ENCODE measurements at regions not wholly inside any gene's neighbourhood (a gene's known extent, or its start where the extent isn't known, plus 50 kb on each side); places are given as distances from the start of the nearest gene placed in this dataset.
A peak's percentile ranks its signal among the peaks of the same experiment; 100 is the strongest.
"Not testable (repeated sequence)": the region's sequence is repeated elsewhere in the genome, so short reads cannot be mapped to it uniquely, and the experiment has no call there.

DNA sequence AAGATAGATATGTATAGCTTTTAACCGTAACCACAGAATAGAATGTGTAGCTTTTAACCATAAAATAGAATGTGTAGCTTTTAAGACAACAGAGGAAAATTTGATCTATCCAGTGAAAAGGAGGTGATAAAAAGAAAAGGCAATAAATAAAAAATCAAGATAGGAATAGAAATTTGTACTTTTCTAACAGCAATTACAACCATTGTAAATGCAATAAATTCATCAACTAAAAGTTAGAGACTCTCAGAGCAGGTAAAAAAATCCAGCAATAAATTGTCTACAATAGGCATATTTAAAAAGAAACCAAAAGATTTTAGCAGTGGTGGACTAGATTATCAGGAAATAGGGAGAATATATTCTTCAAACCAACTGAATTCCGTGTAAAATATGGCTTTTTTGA is 63.8 kb upstream of the ABHD2 start:
- DNase-seq (ENCODE audit: low read depth) (no peak), FAIRE-seq (no peak)
- TF ChIP-seq, protein P1, sequence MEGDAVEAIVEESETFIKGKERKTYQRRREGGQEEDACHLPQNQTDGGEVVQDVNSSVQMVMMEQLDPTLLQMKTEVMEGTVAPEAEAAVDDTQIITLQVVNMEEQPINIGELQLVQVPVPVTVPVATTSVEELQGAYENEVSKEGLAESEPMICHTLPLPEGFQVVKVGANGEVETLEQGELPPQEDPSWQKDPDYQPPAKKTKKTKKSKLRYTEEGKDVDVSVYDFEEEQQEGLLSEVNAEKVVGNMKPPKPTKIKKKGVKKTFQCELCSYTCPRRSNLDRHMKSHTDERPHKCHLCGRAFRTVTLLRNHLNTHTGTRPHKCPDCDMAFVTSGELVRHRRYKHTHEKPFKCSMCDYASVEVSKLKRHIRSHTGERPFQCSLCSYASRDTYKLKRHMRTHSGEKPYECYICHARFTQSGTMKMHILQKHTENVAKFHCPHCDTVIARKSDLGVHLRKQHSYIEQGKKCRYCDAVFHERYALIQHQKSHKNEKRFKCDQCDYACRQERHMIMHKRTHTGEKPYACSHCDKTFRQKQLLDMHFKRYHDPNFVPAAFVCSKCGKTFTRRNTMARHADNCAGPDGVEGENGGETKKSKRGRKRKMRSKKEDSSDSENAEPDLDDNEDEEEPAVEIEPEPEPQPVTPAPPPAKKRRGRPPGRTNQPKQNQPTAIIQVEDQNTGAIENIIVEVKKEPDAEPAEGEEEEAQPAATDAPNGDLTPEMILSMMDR (IDR thresholded peaks at IDR 0.05; ENCODE audit: insufficient read depth, low read length, severe bottlenecking): no peak
- Histone ChIP-seq H3K27me3 (ENCODE audit: control insufficient read depth, insufficient read depth, low read length) (no peaks in the 10 kb centered on the region), H3K36me3 (ENCODE audit: control insufficient read depth, insufficient read depth, low read length) (no peaks in the 10 kb centered on the region), H3K4me3 (ENCODE audit: low read depth, low read length) (no peak overlapping the region)

DNA sequence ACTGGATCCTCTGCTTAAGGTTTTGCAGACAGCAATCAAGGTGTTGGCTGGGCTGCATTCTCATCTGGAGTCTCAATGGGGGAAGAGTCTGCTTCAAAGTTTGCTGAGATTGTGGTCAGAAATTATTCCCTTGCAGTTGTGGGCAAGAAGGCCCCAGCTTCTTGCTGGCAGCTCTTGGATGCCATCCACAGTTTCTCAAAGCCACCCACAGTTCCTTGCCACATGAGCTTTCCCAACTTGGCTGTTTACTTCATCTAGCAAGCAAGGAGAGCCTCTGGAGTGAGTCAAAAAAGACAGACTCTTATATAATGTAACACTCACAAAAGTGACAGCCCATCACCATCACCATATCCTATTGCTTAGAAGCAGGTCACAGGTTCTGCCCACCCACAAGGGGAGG is 62.1 kb upstream of the ABHD2 start:
- FAIRE-seq (no peak), DNase-seq (ENCODE audit: low read depth) (no peak)
- Histone ChIP-seq H3K36me3 (ENCODE audit: control insufficient read depth, insufficient read depth, low read length) (no peaks in the 10 kb centered on the region), H3K27me3 (ENCODE audit: control insufficient read depth, insufficient read depth, low read length) (no peaks in the 10 kb centered on the region), H3K4me3 (ENCODE audit: low read depth, low read length) (no peak overlapping the region)
- TF ChIP-seq, protein P1 (IDR thresholded peaks at IDR 0.05; ENCODE audit: insufficient read depth, low read length, severe bottlenecking): no peak

GRCh38 chr15:89028036-89028435 is 60.2 kb upstream of the ABHD2 start:
- TF ChIP-seq, protein P1 (IDR thresholded peaks at IDR 0.05; ENCODE audit: insufficient read depth, low read length, severe bottlenecking): no peak
- Histone ChIP-seq H3K4me3 (ENCODE audit: low read depth, low read length) (no peak overlapping the region), H3K36me3 (ENCODE audit: control insufficient read depth, insufficient read depth, low read length) (no peaks in the 10 kb centered on the region), H3K27me3 (ENCODE audit: control insufficient read depth, insufficient read depth, low read length) (no peaks in the 10 kb centered on the region)
- FAIRE-seq: no peak
- DNase-seq (ENCODE audit: low read depth): no peak

DNA sequence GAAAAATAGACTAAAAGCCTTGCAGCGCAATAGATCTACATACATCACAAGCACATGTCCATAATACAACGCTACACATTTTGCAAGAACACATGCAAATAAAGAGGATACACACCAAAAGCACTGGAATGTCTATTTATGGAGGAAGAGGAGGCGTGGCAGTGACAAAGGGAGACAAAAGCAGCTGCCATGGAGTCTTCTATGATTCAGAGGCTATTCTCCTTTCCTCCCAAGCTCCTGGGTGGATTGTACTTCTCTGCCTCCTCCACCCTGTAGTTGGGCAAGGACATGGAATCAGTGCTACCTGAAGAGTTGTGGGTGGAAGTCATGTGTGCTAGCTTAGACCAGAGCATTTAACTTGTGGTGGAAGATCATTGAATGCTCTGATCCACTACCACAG is 57.9 kb upstream of the ABHD2 start:
- Histone ChIP-seq H3K4me3 (ENCODE audit: low read depth, low read length) (no peak overlapping the region), H3K36me3 (ENCODE audit: control insufficient read depth, insufficient read depth, low read length) (no peaks in the 10 kb centered on the region), H3K27me3 (ENCODE audit: control insufficient read depth, insufficient read depth, low read length) (no peaks in the 10 kb centered on the region)
- FAIRE-seq (no peak), DNase-seq (ENCODE audit: low read depth) (peak; percentile 33)
- TF ChIP-seq, protein P1 (IDR thresholded peaks at IDR 0.05; ENCODE audit: insufficient read depth, low read length, severe bottlenecking): no peak

DNA sequence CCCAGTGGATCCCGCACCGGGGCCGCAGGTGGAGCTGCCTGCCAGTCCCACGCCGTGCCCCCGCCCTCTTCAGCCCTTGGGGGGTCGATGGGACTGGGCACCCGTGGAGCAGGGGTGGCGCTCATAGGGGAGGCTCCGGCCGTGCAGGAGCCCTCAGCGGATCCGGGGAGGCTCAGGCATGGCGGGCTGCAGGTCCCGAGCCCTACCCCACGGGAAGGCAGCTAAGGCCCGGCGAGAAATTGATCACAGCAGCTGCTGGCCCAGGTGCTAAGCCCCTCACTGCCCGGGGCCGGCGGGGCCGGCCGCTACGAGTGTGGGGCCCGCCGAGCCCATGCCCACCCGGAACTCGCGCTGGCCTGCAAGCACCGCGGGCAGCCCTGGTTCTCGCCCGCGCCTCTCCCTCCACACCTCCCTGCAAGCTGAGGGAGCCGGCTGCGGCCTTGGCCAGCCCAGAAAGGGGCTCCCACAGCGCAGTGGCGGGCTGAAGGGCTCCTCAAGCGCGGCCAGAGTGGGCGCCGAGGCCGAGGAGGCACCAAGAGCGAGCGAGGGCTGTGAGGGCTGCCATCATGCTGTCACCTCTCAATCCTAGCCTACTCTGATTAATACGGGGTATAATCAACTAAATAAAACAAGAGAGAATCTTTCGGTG is 56.5 kb upstream of the ABHD2 start:
- not testable (repeated sequence) for H3K4me3 ChIP-seq (ENCODE audit: low read depth, low read length); FAIRE-seq

GRCh38 chr15:89034305-89034704 is 54.0 kb upstream of the ABHD2 start:
- DNase-seq (ENCODE audit: low read depth) (no peak), FAIRE-seq (no peak)
- Histone ChIP-seq H3K36me3 (ENCODE audit: control insufficient read depth, insufficient read depth, low read length) (no peaks in the 10 kb centered on the region), H3K27me3 (ENCODE audit: control insufficient read depth, insufficient read depth, low read length) (no peaks in the 10 kb centered on the region), H3K4me3 (ENCODE audit: low read depth, low read length) (no peak overlapping the region)
- TF ChIP-seq, protein P1 (IDR thresholded peaks at IDR 0.05; ENCODE audit: insufficient read depth, low read length, severe bottlenecking): peak; percentile 27

More for the DNA sequence above, 56.5 kb upstream of the ABHD2 start:
- not testable (repeated sequence) for H3K27me3 ChIP-seq (ENCODE audit: control insufficient read depth, insufficient read depth, low read length); DNase-seq (ENCODE audit: low read depth); H3K36me3 ChIP-seq (ENCODE audit: control insufficient read depth, insufficient read depth, low read length)

Measured in bronchial epithelial cell (primary cell).